ENCODE measurements at regions not wholly inside any gene's neighbourhood (a gene's known extent, or its start where the extent isn't known, plus 50 kb on each side); places are given as distances from the start of the nearest gene placed in this dataset.

DNA sequence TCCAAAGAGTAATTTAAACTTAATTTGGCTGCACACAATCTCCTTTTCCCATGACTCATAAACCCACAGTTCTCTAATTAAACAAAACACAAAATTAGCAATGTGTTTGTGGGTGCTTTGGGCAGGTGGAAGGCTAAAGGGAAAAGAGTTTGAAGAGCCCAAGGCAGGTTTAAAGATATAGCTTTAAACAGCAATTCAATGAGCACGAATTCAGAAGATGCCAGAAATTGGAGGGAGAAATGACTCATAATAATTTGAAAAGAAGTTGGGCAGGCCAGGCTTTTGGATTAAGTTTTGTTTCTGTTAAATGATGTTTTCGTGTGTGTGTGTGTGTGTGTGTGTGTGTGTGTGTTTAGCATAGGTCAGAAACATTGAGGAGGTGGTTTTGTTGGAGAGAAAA lies 594.8 kb upstream of the ZEB2 start:
- ChIA-PET CTCF (no interaction called here), POLR2A (interaction anchor here (0.7 kb wide), 1 partner anchor 471 kb away, joined by 6 read pairs; no protein-coding TSS in a partner anchor)
- TF ChIP-seq, protein P1, sequence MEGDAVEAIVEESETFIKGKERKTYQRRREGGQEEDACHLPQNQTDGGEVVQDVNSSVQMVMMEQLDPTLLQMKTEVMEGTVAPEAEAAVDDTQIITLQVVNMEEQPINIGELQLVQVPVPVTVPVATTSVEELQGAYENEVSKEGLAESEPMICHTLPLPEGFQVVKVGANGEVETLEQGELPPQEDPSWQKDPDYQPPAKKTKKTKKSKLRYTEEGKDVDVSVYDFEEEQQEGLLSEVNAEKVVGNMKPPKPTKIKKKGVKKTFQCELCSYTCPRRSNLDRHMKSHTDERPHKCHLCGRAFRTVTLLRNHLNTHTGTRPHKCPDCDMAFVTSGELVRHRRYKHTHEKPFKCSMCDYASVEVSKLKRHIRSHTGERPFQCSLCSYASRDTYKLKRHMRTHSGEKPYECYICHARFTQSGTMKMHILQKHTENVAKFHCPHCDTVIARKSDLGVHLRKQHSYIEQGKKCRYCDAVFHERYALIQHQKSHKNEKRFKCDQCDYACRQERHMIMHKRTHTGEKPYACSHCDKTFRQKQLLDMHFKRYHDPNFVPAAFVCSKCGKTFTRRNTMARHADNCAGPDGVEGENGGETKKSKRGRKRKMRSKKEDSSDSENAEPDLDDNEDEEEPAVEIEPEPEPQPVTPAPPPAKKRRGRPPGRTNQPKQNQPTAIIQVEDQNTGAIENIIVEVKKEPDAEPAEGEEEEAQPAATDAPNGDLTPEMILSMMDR (IDR thresholded peaks at IDR 0.05) = no peak
- no peak for TF ChIP-seq SIN3A (IDR thresholded peaks at IDR 0.05; ENCODE audit: borderline replicate concordance, insufficient read depth, low read depth, low read length)
- no peak for TF ChIP-seq POLR2AphosphoS5 (IDR thresholded peaks at IDR 0.05; ENCODE audit: low read depth, low read length)
- TF ChIP-seq TCF7L2 (IDR thresholded peaks at IDR 0.05; ENCODE audit: low read depth, low read length) = no peak
- DNase-seq (ENCODE audit: low read depth, low spot score) (no peak), ATAC-seq (no peak)
- Histone ChIP-seq H3K27ac (ENCODE audit: low read length) (no peak overlapping the region), H3K4me1 (ENCODE audit: control insufficient read depth, insufficient read depth, low read length) (no peaks in the 10 kb centered on the region), H3K9me3 (ENCODE audit: control insufficient read depth, insufficient read depth, low read depth, low read length) (no peaks in the 10 kb centered on the region), H3K27me3 (ENCODE audit: control insufficient read depth, insufficient read depth, low read length) (no peaks in the 10 kb centered on the region), H3K36me3 (ENCODE audit: control insufficient read depth, insufficient read depth, low read length) (no peaks in the 10 kb centered on the region), H3K4me3 (ENCODE audit: low read depth in 2 of 2, low read length in 2 of 2) (no peak overlapping the region)
- in situ Hi-C loops (cut with HindIII; ENCODE audit: low pct_unique_long_range_greater_than_20kb, low sequenced_read_pairs) (no loop called here), intact Hi-C loops (cut with micrococcal nuclease; ENCODE audit: unreplicated experiment) (no loop called here)
- no TSS peak for BruUV-seq (replicated peaks)

DNA sequence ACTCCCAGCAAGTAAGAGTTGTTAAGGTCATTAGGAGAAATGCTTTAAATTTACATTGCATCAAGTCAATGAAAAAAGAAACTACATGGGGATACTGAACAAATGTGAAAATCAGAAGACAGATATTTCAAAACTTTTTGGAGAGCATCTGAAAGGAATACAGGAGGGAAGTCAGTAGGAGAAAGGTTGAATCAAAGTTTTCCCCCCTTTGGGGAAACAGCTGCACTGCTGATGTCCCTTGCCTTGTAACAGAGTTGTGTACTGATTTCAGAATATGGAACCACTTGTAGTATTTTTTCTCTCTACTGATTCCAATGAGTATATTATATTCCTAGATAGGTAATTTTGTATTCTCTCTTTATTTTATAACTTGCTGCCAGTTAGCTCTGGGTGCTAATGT lies 592.5 kb upstream of the ZEB2 start:
- BruUV-seq (replicated peaks) = no TSS peak
- TF ChIP-seq TCF7L2 (IDR thresholded peaks at IDR 0.05; ENCODE audit: low read depth, low read length) (no peak), POLR2AphosphoS5 (IDR thresholded peaks at IDR 0.05; ENCODE audit: low read depth, low read length) (no peak), SIN3A (IDR thresholded peaks at IDR 0.05; ENCODE audit: borderline replicate concordance, insufficient read depth, low read depth, low read length) (no peak)
- TF ChIP-seq, protein P2, sequence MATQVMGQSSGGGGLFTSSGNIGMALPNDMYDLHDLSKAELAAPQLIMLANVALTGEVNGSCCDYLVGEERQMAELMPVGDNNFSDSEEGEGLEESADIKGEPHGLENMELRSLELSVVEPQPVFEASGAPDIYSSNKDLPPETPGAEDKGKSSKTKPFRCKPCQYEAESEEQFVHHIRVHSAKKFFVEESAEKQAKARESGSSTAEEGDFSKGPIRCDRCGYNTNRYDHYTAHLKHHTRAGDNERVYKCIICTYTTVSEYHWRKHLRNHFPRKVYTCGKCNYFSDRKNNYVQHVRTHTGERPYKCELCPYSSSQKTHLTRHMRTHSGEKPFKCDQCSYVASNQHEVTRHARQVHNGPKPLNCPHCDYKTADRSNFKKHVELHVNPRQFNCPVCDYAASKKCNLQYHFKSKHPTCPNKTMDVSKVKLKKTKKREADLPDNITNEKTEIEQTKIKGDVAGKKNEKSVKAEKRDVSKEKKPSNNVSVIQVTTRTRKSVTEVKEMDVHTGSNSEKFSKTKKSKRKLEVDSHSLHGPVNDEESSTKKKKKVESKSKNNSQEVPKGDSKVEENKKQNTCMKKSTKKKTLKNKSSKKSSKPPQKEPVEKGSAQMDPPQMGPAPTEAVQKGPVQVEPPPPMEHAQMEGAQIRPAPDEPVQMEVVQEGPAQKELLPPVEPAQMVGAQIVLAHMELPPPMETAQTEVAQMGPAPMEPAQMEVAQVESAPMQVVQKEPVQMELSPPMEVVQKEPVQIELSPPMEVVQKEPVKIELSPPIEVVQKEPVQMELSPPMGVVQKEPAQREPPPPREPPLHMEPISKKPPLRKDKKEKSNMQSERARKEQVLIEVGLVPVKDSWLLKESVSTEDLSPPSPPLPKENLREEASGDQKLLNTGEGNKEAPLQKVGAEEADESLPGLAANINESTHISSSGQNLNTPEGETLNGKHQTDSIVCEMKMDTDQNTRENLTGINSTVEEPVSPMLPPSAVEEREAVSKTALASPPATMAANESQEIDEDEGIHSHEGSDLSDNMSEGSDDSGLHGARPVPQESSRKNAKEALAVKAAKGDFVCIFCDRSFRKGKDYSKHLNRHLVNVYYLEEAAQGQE (IDR thresholded peaks at IDR 0.05; ENCODE audit: insufficient read depth in 1 of 2, low read depth in 2 of 2, low read length in 1 of 2) = no peak
- TF ChIP-seq, protein P1 (IDR thresholded peaks at IDR 0.05) = no peak
- H3K27me3 ChIP-seq (ENCODE audit: control insufficient read depth, insufficient read depth, low read length) = no peaks in the 10 kb centered on the region
- H3K4me1 ChIP-seq (ENCODE audit: control insufficient read depth, insufficient read depth, low read length) = no peaks in the 10 kb centered on the region
- DNase-seq (ENCODE audit: low read depth, low spot score) = no peak
- no peak for ATAC-seq
- H3K9me3 ChIP-seq (ENCODE audit: control insufficient read depth, insufficient read depth, low read depth, low read length) = no peaks in the 10 kb centered on the region
- in situ Hi-C loops (cut with HindIII; ENCODE audit: low pct_unique_long_range_greater_than_20kb, low sequenced_read_pairs) = no loop called here
- H3K4me3 ChIP-seq (ENCODE audit: low read depth in 2 of 2, low read length in 2 of 2) = no peak overlapping the region
- no peak overlapping the region for H3K27ac ChIP-seq (ENCODE audit: low read length)
- ChIA-PET CTCF (no interaction called here), POLR2A (no interaction called here)
- intact Hi-C loops (cut with micrococcal nuclease; ENCODE audit: unreplicated experiment) = no loop called here
- no peaks in the 10 kb centered on the region for H3K36me3 ChIP-seq (ENCODE audit: control insufficient read depth, insufficient read depth, low read length)
